GM10266 (cell line): ENCODE measurements at regions not wholly inside any gene's neighbourhood (a gene's known extent, or its start where the extent isn't known, plus 50 kb on each side); places are given as distances from the start of the nearest gene placed in this dataset.

Experiments
- DNase-seq: peaks from one replicate; pipeline ENCODE4 v3.0.0; 2012; ENCODE audit errors: extremely low spot score
- TF ChIP-seq, protein P1 (sequence below): IDR thresholded peaks from 2 replicates; pipeline ENCODE4 v1.5.1; 2012; ENCODE audit warnings: mild to moderate bottlenecking, low read depth; ENCODE audit not compliant: control insufficient read depth, insufficient read depth; ENCODE audit errors: missing control alignments

DNA sequence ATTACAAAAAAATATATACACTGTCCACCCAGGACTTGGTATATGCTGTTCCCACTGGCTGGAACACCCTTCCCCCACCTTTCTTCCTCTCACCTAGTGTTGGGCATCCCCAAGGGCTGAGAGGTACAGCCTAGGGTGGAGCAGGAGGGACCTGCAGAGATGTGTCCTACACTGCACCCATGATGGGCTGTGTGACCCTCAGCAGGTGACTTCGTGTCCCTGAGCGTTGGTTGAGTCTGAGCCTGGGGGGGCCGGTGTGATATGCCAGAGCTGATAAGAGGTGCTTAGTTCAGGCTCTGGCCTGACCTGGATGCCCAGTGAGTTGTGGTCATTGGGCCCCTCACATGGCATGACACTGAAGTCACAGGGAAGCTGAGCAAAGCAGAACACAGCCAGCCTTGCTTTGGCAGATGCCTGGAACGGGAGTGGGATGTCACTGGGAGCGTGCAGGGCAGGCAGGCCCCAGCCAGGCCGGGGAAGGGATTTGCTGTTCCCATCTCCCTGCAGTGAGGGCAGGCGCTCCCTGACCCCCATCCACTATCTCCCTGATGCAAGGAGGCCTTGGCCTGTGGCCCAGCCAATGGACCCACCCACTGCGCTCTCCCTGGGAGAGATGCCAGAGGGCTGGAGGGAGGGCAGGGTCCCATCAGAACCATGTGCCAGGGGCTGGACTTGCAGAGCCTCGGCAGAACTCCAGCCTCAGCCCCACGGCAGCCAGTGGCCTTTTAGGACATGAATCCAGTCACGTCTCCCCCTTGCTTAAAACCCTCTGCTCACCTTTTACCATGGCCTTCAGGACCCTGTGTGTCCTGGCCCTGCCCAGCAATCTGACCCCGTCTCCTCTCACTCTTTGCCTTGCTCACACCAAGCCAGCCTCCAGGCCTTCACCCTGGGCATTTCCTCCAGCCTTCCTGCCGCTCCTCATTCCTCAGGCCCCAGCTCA lies 138.9 kb downstream of the MN1 start:
- TF ChIP-seq, protein P1, sequence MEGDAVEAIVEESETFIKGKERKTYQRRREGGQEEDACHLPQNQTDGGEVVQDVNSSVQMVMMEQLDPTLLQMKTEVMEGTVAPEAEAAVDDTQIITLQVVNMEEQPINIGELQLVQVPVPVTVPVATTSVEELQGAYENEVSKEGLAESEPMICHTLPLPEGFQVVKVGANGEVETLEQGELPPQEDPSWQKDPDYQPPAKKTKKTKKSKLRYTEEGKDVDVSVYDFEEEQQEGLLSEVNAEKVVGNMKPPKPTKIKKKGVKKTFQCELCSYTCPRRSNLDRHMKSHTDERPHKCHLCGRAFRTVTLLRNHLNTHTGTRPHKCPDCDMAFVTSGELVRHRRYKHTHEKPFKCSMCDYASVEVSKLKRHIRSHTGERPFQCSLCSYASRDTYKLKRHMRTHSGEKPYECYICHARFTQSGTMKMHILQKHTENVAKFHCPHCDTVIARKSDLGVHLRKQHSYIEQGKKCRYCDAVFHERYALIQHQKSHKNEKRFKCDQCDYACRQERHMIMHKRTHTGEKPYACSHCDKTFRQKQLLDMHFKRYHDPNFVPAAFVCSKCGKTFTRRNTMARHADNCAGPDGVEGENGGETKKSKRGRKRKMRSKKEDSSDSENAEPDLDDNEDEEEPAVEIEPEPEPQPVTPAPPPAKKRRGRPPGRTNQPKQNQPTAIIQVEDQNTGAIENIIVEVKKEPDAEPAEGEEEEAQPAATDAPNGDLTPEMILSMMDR: no peak
- no peak for DNase-seq

DNA sequence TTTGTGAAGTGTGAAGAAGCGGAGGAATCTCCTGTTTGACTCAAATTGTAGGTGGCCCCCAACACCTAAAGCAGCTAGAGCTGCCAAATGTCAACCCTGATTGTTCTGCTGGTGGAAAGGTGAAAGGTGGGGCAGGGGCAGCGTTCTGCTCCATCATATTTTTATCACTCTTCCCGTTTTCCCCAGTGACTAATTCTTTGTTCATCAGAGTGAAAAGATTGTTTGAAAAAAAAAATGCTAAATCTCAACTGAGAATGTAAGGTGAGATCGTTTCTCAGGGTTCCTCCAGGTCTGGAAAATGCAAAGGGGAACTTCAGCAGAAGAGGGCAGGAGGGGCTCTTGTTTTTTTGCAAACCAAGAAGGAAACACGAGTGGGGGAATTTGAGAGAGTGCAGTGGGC lies 137.7 kb downstream of the MN1 start:
- TF ChIP-seq, protein P1: no peak
- DNase-seq: no peak

DNA sequence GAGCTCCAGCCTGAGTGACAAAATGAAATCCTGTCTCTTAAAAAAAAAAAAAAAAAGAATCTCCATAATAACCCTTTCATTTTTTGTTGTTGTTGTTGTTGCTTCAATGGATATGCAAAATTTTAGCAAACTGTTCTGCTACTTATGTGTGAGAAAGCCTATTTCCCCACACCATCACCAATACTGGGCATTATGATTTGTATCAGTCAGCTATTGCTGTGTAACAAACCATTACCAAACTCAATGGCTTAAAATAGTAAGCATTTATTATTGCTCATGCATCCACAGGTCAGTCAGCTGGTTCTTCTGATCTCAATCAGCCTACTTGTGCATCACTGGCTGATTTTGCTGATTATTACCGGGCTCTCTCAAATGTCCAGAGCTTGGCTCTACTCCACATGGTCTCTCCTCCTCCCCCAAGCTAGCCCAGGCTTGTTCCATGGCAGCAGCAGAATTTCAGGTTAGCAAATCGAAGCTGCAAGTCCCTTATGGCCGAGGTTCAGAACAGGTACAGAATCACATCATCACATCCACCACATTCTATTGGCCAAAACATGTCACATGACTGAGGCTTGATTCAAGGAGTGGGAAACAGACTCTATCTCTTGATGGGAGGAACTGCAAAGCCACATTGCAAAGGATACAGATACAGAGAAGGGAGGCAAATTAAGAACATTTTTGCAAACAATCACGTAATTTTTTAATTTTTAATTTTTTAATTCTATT lies 135.1 kb downstream of the MN1 start:
- no peak for DNase-seq
- TF ChIP-seq, protein P1: no peak

DNA sequence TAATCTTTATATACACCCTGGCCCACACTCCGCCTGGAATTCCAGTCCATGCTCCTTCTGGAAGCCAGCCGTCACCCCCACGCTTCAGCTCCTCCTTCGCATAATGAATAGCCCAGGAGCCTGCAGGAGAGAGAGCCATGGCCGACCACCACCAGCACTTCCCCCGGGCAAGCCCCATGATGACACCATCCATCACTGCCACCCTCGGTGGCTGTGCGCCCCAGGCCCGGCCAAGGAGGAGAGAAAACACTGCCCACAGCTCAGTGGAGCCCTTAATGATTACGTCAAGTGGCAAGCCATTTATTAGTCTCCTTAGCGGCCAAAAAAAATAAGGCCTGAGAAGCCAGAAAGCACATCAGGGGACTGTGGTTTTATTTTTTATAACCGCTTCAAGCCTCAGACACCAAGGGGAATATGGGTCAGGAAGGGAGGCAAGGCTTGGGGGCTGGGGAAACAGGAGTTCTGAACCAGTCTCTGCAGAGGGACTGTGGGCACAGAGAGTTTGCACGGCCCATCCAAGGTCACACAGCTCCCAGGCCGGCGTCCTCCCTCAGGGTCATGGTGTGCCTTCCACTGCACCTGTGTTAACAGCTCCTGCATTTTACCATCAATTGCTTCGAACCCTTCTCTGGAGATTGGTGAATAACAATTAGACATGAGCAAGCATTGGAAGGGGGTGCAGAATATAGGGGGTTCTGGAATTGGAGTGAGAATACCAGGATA lies 134.3 kb downstream of the MN1 start:
- TF ChIP-seq, protein P1: no peak
- no peak for DNase-seq

DNA sequence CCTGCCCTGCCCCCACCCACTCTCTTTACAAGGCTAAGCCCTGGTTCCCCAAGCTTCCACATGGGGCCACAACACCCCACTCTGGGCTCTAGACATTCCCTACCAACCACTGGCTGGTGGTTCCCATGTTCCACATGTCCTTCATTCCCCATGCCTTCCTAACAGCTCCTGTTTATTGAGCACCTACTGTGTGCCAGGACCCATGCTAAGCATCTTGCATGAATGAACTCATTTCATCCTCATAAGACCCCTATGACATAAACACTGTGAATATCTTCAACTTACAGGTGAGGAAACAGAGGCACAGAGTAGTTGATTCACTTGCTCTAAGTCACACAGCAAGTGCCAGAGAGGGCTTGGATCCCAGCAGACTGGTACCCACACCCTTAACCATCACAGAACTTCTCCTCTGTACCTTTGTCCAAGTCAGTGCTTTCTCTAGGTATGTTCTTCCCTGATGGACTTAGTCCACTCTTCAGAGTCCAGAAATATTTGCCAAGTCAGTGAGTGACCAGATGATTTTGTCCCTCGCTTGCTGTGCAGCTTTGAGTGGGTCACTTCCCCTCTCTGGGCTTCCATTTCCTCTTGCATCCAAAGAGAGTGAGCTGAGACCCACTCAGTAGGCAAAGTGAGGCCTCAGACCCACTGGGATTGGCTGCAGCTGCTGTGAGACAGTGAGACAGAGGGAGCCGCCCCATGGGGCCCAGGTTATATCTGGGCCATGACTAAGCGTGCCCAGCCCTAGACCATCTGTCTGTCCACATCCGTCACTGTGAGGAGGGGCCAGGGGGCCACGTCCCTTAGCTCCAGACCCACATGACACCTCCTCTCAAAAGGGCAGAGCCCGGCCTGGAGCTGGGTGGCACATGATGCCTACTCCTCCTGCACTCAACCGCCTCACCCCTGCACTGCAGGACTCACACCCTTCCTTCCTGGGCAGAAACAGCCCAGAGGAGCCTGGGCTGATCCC lies 132.4 kb downstream of the MN1 start:
- DNase-seq: no peak
- TF ChIP-seq, protein P1: no peak

DNA sequence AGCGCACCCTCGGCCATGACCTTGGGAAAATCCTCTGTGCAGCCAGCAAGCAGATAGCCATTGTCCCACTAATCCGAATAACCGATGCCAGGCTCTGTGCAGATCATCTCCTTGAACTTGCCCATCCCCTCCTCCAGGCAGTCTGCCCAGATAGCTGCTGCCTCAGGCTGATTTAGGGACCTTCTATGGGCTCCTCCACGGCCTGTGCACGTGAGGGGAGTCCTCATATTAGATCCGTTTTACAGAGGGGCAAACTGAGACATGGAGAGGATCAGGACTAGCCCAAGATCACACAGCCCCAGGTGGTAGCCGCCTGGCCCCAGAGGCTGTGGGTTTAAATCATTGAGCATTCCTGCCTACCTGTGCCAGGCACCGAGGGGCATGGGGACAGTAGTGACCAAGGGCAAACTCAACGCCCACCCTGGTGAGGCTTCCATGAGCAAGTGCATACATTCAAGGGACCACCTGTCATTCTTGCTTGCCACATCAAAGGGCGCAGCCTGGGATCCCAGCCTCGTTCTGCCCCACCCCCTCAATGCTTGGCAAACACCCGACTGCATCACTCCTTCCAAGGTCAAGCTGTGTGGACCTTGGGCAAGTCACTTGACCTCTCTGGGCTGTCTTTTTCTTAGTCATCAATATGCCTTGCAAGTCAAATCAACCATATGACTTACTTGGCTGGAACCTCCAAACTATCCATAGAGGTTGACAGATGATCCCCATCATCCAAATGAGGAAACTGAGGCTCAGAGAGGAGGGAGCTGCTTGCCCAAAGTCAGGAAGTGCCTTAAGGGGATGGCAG lies 131.6 kb downstream of the MN1 start:
- TF ChIP-seq, protein P1: no peak
- no peak for DNase-seq
